GM18873 (cell line): ENCODE measurements at regions not wholly inside any gene's neighbourhood (a gene's known extent, or its start where the extent isn't known, plus 50 kb on each side); places are given as distances from the start of the nearest gene placed in this dataset.
"Not testable (repeated sequence)": the region's sequence is repeated elsewhere in the genome, so short reads cannot be mapped to it uniquely, and the experiment has no call there.

Source experiments
- ATAC-seq: cut with Tn5 transposase; IDR thresholded peaks from one replicate; pipeline ENCODE4 v1.9.1; 2021; ENCODE audit warnings: mild to moderate bottlenecking, moderate library complexity, moderate number of reproducible peaks; ENCODE audit not compliant: unreplicated experiment, low FRiP score

DNA sequence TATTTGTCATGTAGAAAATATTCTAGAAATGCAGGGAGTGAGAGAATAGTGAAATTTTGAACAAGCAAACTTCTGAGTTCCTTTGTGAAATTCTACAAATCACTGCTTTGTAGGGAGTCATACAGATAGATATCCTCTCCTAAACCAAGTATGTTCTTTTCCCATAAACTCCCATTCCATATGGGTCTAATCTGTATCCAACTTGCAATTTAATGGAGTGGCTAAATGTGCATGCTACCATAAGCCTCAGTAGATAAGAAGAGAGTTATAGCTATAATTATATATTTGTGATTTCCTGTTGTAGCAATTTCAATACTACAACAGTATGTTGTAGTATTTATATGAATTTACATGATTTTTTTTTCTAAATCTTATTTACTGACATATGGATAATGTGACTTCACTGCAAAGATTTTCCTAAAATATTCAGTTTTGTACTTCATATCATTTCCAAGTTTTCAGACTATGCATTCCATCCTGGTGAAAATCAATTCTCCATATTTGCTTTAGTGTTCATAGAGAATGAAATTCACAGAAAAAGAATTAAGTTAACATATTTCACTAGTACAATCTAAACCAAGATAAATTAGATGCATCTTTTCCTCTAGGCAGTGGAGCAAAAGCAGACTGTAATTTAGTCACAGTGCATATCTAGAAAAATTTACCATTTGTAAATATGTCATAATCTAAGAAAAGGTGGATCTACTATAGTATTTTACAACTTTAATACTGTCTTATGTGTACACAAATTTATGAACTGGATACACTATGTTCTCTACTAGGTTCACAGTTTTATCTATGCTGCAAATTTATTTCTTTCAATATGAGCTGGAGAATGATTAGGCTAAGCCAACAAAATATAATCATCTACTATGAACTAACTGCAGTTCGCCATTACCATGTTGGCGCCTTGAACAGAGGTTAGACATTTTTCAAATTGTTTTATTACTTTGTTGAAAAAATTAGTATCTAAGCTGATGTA lies 372.9 kb upstream of the NDST3 start:
- no peak for ATAC-seq

DNA sequence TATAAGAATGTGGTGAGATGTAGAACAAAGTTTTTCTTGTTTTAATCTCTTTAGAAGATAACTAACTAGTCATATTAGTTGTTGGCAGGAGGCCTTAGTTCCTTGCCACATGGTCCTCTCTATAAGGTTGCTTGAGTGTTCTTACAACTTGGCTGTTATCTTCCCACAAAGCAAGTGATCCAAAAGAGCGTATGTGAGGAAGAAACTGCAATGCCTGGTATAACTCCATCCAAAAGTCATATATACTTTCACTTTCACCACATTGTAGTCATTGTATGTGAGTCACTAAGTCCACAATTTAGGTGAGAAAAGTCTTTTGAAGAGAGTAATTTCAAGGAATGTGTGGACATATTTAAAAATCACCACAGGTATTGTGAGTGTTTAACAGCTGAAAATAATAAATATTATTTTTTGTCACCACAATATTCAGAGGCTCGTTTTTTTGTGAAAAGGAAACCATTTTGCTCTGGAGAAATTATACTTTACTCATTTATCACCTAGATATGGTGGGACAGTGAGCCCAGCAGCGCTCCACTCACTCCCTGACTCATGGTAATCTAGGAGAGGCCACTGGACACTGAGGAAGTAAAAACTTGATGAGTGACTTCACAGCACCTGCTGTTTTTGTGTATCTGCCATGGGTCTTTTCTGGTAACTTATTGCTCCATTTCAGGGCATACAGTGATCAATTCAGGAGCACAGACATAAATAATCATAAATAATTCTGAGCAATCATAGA lies 369.4 kb upstream of the NDST3 start:
- ATAC-seq, result no peak

DNA sequence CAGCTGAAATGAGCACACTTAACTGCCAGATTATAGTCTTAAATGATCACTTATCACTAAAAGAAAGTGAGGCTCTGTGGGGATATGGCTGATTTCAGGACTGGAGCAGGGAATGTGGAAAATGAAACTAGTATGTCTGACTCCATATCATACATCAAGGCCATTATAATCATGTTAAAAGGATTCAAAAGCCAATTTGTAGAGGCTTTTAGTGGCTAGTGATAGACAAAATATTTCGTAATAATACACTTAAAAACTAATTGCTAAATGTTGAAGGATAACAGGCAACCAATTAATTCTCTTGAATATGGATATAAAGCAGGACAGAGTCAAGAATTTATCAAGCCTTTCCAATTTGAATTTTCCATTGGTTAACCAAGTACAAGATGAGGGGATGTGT lies 358.1 kb upstream of the NDST3 start:
- no peak for ATAC-seq

DNA sequence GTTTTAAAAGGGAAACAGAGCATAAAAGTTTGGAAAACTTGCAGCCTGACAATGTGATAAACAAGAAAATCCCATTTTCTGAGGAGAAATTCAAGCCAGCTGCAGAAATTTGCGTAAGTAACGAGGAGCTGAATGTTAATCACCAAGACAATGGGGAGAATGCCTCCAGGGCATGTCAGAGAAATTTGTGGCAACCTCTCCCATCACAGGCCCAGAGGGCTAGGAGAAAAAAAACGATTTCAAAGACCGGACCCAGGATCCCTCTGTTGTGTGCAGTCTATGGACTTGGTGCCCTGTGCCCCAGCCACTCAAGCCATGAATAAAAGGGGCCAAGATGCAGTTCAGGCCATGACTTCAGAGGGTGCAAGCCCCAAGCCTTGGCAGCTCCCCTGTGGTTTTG lies 355.4 kb upstream of the NDST3 start:
- no peak for ATAC-seq

GRCh38 chr4:117691572-117692351 lies 342.5 kb upstream of the NDST3 start:
- no peak for ATAC-seq

DNA sequence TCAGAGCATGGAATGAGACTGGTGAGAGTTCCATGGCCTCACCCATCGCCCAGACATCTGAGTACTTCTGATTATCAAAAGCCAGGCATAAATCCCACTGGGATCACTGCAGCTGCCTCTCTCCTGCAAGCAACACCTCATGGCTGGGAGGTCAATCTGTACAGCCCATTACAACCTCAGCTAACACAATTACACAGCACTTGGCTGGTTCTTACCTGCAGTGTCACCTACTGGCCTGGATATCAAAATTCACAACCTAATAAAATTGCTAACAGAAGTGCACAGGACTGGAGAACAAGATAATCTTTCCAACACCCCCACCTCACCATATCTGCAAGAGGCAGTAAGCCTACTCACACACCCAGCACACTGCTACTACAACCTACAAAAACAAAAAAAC lies 341.7 kb upstream of the NDST3 start:
- no peak for ATAC-seq

DNA sequence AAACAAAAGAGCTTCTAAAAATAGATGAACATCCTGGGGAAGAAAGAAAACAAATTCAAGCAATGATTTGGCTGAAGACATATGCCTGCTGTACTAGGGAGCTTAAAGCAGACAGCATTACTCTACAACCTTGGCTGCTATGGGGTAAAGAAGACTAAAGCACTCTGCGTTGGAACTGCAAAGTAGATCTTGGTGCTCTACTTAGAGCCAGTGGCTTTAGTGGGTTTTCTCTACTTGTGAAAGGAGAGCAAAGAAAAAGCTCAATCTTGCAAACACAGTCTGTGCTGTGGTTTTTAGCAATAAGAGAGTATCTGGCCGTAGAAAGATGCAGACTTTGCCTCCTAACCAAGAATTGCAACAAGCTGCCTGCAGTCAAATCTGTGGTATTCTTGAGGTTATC lies 334.7 kb upstream of the NDST3 start:
- no peak for ATAC-seq

- ATAC-seq, result no peak
Measured at GRCh38 chr4:117700111-117700892, 334.0 kb upstream of the NDST3 start.

GRCh38 chr4:117702353-117702752 lies 331.9 kb upstream of the NDST3 start:
- ATAC-seq, result no peak

- ATAC-seq, result no peak
Measured at GRCh38 chr4:117704721-117705120, 329.6 kb upstream of the NDST3 start.

DNA sequence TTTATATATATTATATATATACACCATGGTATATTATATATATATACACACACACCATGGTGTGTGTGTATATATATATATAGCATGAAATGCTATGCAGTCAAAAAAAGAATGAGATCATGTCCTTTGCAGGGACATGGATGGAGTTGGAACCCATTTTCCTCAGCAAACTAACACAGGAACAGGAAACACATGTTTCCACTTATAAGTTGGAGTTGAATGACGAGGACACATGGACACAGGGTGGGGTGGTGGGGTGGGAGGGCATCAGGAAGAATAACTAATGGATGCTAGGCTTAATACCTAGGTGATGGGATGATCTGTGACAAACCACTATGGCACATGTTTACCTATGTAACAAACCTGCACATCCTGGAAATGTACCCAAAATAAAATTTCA lies 293.6 kb upstream of the NDST3 start:
- no peak for ATAC-seq

GRCh38 chr4:117745379-117745778 lies 288.9 kb upstream of the NDST3 start:
- not testable (repeated sequence) for ATAC-seq

- ATAC-seq, result no peak
Measured at GRCh38 chr4:117755438-117755837, 278.8 kb upstream of the NDST3 start.

DNA sequence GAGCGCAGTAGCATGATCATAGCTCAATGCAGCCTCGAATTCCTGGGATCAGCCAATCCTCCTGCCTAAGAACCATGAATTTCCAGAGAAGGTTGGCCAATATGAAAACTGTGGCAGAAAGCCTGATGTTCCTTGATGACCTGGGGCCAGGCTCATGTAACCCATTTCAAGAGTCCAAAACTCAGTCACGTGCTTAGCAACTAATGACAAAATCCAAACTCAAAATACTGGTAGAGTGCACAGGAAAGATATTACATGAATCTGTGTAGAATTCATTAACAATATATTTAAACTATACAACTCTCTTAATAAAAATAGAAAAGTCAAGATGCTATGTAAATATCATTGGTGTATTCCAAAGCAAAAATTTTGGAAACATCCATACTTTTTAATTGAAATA lies 265.7 kb upstream of the NDST3 start:
- no peak for ATAC-seq

DNA sequence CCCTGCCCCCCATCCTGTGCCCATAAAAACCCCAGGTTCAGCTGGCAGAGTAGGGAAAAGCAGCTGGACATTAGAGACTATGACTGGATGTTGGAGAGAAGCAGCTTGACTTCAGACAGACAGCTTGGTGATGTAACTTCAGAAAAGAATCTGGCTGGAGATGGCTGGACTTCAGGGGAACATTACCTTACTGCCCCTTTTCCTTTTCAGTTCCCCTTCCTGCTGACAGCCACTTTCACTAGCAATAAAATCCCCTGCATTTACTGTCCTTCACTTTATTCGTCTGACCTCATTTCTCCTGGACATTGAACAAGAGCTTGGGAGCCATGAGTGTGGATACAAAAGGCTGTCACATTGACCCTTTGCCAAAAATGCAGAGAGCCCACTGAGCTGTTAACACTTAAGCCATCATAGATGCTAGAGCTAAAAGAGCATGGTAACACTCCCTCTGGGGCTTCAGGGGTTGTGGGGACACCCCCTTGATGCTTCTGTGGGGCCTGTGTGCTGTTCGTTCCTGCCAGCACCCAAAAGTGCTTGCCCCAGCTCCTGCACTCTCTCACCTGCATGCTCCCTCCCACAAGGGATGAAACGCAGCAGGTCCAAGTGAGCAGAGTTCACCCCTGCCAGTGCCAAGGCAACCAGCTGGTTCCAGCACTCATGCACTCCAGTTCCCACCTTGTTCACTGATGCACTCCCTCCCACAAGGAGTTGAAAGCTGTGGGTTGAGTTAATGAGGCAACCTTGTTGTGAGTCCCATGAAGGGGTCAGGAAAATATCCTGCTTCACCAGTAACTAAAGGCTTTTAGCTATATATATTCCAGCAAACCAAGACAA lies 263.8 kb upstream of the NDST3 start:
- ATAC-seq, result no peak

GRCh38 chr4:117771647-117772337 lies 262.5 kb upstream of the NDST3 start:
- ATAC-seq, result no peak

- no peak for ATAC-seq
Measured at GRCh38 chr4:117773064-117773936, 261.0 kb upstream of the NDST3 start.

DNA sequence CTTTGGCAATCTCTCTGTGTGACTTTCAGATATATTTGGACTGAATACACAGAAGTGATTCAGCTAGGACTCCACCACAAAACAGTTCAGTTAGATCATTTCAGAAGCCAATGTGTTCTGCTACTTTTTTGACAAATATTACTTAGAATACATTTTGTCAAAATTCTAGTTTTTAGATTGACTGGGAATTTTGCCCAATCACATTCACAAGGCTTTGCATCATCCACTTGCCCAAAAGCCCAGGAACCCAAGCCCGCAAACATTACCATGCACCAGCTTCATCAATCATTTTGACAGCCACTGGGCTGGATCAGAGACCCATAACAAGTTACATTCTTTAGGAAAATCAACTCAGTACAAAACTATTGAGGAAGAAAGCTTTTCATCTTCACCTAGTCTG lies 256.6 kb upstream of the NDST3 start:
- no peak for ATAC-seq
